Chondrocyte (in vitro differentiated cells): ENCODE measurements at regions not wholly inside any gene's neighbourhood (a gene's known extent, or its start where the extent isn't known, plus 50 kb on each side); places are given as distances from the start of the nearest gene placed in this dataset.

Source experiments
- DNase-seq: peaks from one replicate; pipeline ENCODE4 v3.0.0; 2021; ENCODE audit warnings: mixed read lengths, low spot score
- H3K27ac Mint-ChIP-seq: one replicate; pipeline ENCODE4 v1.8.0; 2021; ENCODE audit warnings: mild to moderate bottlenecking, moderate library complexity, mixed read lengths; ENCODE audit not compliant: unreplicated experiment
- H3K27me3 Mint-ChIP-seq: 2 replicates; pipeline ENCODE4 v1.8.0; 2021; ENCODE audit warnings: low read depth, mixed read lengths
- H3K36me3 Mint-ChIP-seq: 2 replicates; pipeline ENCODE4 v1.8.0; 2021; ENCODE audit warnings: low read depth, mixed read lengths
- H3K4me1 Mint-ChIP-seq: 2 replicates; pipeline ENCODE4 v1.8.0; 2021; ENCODE audit warnings: low read depth, mild to moderate bottlenecking, mixed read lengths
- H3K4me3 Mint-ChIP-seq: one replicate; pipeline ENCODE4 v1.8.0; 2021; ENCODE audit warnings: mild to moderate bottlenecking, moderate library complexity, mixed read lengths; ENCODE audit not compliant: unreplicated experiment
- H3K9me3 Mint-ChIP-seq: 2 replicates; pipeline ENCODE4 v1.8.0; 2021; ENCODE audit warnings: low read depth, mixed read lengths
- TF ChIP-seq, protein P1 (sequence below): fragments of 200-600 bp; sonication (generic); IDR thresholded peaks from 2 replicates; pipeline ENCODE4 v1.5.0; 2021; ENCODE audit warnings: antibody characterized with exemption, mild to moderate bottlenecking, moderate library complexity

DNA sequence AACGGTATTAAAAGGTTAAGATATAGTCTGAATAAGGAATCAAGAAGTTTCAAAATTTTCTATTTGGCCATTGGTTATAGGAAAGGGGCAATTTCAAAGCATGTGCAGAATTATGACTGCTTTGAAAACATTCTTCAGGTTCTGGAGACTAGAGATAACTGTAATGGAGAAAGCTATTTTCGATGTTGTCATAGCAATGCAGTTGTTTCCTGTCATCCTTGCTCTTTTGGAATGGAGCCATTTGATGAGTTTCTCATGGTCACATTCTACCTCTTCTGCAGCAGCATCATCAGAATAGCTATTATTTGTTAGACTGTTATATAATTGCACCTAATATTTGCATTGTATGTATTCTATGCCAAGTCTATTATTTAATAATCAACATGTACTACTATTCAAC is 368.2 kb upstream of the NR3C2 start:
- H3K27ac Mint-ChIP-seq, result no peak overlapping the region
- H3K4me1 Mint-ChIP-seq, result no peaks in the 10 kb centered on the region
- H3K27me3 Mint-ChIP-seq, result peaks cover 5% of the 10 kb centered on the region
- H3K4me3 Mint-ChIP-seq, result no peak overlapping the region
- TF ChIP-seq, protein P1, sequence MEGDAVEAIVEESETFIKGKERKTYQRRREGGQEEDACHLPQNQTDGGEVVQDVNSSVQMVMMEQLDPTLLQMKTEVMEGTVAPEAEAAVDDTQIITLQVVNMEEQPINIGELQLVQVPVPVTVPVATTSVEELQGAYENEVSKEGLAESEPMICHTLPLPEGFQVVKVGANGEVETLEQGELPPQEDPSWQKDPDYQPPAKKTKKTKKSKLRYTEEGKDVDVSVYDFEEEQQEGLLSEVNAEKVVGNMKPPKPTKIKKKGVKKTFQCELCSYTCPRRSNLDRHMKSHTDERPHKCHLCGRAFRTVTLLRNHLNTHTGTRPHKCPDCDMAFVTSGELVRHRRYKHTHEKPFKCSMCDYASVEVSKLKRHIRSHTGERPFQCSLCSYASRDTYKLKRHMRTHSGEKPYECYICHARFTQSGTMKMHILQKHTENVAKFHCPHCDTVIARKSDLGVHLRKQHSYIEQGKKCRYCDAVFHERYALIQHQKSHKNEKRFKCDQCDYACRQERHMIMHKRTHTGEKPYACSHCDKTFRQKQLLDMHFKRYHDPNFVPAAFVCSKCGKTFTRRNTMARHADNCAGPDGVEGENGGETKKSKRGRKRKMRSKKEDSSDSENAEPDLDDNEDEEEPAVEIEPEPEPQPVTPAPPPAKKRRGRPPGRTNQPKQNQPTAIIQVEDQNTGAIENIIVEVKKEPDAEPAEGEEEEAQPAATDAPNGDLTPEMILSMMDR, result no peak
- H3K9me3 Mint-ChIP-seq, result peaks cover 6% of the 10 kb centered on the region
- no peak for DNase-seq
- H3K36me3 Mint-ChIP-seq, result no peaks in the 10 kb centered on the region

DNA sequence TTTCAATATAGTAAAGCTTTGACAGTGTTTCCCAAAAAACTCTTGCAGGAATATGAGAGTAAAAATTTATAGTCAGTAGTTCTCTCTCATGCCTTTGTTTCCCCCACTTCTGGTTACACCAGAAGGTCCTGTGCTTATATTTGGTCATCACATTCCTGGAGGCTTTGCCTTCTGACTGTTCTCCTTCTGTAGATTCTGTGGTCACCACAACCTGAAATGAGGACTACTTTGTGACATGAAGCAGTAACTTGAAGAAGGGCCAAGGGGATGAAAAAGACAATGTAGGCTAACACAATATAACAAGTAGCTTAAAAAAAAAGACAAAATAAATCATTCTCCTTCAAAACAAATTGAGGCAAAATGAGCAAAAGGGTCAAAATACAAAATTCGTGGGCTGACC is 366.2 kb upstream of the NR3C2 start:
- Mint-ChIP-seq H3K36me3 (no peaks in the 10 kb centered on the region), H3K4me3 (no peak overlapping the region), H3K9me3 (peaks cover 6% of the 10 kb centered on the region), H3K27ac (no peak overlapping the region), H3K4me1 (no peaks in the 10 kb centered on the region), H3K27me3 (no peaks in the 10 kb centered on the region)
- no peak for DNase-seq
- TF ChIP-seq, protein P1, result no peak

DNA sequence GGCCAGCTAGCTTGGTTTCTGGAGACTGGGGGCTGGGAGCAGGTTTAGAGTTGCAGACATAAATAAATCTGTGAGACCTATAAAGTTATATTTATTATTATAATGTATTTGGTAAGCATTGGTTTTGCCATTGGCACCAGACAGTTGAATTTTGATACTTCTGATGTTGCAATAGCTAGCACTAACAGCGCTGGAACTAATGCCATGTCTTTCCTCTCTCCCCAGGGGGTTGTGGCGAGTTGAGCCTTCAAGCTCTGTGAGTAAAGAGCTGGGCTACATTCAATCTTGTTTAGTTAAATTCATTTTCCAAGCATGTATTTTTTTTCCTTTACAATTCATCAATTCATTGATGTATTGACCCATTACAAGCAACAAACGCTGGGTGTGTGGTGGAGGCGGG is 358.7 kb upstream of the NR3C2 start:
- H3K27ac Mint-ChIP-seq, result no peak overlapping the region
- H3K9me3 Mint-ChIP-seq, result peaks cover 2% of the 10 kb centered on the region
- no peak for DNase-seq
- TF ChIP-seq, protein P1, result no peak
- no peaks in the 10 kb centered on the region for H3K4me1 Mint-ChIP-seq
- no peak overlapping the region for H3K4me3 Mint-ChIP-seq
- no peaks in the 10 kb centered on the region for H3K36me3 Mint-ChIP-seq
- no peaks in the 10 kb centered on the region for H3K27me3 Mint-ChIP-seq

DNA sequence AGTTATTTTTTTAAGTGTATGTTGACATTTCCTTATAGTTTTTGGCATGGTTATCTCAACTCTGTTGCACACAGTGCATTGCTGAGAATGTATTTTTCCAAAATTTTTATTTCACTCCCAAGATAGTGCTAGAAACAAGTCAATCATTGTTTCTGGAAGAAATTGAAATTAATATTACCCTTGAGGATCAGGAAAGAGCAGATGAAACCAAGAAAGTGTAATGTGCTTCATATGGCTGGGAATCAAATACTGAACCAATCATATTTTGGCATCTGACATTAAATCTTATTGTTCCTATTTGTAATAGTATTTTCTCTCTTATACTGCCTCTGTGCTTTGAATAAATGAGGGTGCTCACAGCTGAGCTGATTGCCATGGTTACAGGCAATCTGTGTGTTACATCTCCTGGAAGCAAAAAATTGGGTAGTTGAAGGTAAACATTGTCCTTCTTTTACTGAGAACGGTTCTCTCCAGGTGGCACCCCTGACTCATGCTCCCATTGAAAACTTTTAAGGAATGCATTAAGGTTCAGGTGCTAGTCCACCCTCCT is 358.2 kb upstream of the NR3C2 start:
- TF ChIP-seq, protein P1, result no peak

DNA sequence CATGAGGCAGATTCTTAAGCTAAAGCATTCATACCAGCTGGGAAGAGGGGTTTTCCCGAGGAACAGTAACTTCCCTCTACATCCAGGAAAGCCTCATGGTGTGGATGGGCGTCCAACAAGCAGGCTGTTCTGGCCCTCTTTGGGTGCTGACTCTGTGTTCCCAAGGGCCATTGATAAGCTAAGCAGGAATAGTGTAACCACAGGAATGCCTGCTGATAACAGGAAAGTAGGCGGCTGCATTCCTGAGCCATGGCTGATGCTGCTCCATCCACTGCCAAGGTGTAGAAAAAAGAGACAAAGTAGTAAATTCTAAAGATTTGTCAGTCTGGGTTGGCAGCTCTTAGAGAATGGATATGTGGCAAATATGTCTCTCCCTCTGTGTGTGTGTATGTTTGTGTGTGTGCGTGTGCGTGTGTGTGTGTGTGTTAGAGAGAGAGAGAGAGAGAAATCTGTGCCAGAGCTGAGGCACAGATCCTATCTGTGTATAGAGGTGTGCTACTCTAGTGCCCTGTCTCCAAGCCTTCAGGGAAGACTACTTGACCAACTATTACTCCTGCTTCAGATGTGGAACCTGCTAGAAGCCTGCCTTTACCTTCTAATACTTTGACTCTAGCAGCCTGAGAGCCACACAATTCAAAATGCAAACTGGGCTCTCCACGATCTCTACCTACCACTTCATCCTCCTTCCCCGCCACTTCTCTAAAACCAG is 353.1 kb upstream of the NR3C2 start:
- Mint-ChIP-seq H3K4me1 (no peaks in the 10 kb centered on the region), H3K36me3 (no peaks in the 10 kb centered on the region), H3K27me3 (no peaks in the 10 kb centered on the region), H3K27ac (no peak overlapping the region), H3K4me3 (no peak overlapping the region), H3K9me3 (no peaks in the 10 kb centered on the region)
- no peak for DNase-seq
- TF ChIP-seq, protein P1, result no peak

More for the DNA sequence above, 358.2 kb upstream of the NR3C2 start:
- Mint-ChIP-seq H3K36me3 (no peaks in the 10 kb centered on the region), H3K27me3 (no peaks in the 10 kb centered on the region), H3K27ac (no peak overlapping the region), H3K4me3 (no peak overlapping the region), H3K4me1 (no peaks in the 10 kb centered on the region), H3K9me3 (no peaks in the 10 kb centered on the region)
- DNase-seq, result no peak
